Neural cell (in vitro differentiated cells): ENCODE measurements at regions not wholly inside any gene's neighbourhood (a gene's known extent, or its start where the extent isn't known, plus 50 kb on each side); places are given as distances from the start of the nearest gene placed in this dataset.

Source experiments
- H2AFZ ChIP-seq: fragments of 200-600, 300-800 bp; sonication (generic), shearing (Covaris generic); 2 replicates; pipeline ENCODE4 v1.6.0; 2014; ENCODE audit warnings: low read depth, mild to moderate bottlenecking, antibody characterized with exemption, low read length, moderate library complexity
- H3F3A ChIP-seq: fragments of 200-600 bp; shearing (Covaris generic); 2 replicates; pipeline ENCODE4 v1.6.1; 2016; ENCODE audit warnings: mild to moderate bottlenecking, moderate library complexity, mixed read lengths, antibody characterized with exemption, low read length; ENCODE audit not compliant: insufficient read depth, poor library complexity, severe bottlenecking
- H3K27ac ChIP-seq: fragments of 200-600, 300-800 bp; sonication (generic), shearing (Covaris generic); 2 replicates; pipeline ENCODE4 v1.5.1; 2014; ENCODE audit warnings: mild to moderate bottlenecking, low read length, moderate library complexity
- H3K27me3 ChIP-seq: fragments of 300-800, 200-600 bp; sonication (generic), shearing (Covaris generic); 2 replicates; pipeline ENCODE4 v1.6.0; 2014; ENCODE audit warnings: mild to moderate bottlenecking, low read depth, low read length, moderate library complexity; ENCODE audit not compliant: insufficient read depth
- H3K36me3 ChIP-seq: fragments of 300-800, 200-600 bp; sonication (generic), shearing (Covaris generic); 2 replicates; pipeline ENCODE4 v1.5.1; 2014; ENCODE audit warnings: mild to moderate bottlenecking, antibody characterized with exemption, low read length, moderate library complexity; ENCODE audit not compliant: insufficient read depth
- H3K4me2 ChIP-seq: fragments of 300-800, 200-600 bp; sonication (generic), shearing (Covaris generic); 2 replicates; pipeline ENCODE4 v1.6.0; 2014; ENCODE audit warnings: mild to moderate bottlenecking, low read length
- H3K4me3 ChIP-seq: fragments of 300-800, 200-600 bp; sonication (generic), shearing (Covaris generic); 2 replicates; pipeline ENCODE4 v1.5.1; 2014; ENCODE audit warnings: mild to moderate bottlenecking, low read length, moderate library complexity
- H3K79me2 ChIP-seq: fragments of 200-600 bp; shearing (Covaris generic); replicated peaks from 2 replicates; pipeline ENCODE4 v1.6.0; 2014; ENCODE audit warnings: mild to moderate bottlenecking, low read length, moderate library complexity; ENCODE audit not compliant: insufficient read depth
- H3K9ac ChIP-seq: fragments of 300-800, 200-600 bp; sonication (generic), shearing (Covaris generic); 2 replicates; pipeline ENCODE4 v1.6.1; 2016; ENCODE audit warnings: mild to moderate bottlenecking, low read length, mixed read lengths
- H3K9me2 ChIP-seq: fragments of 200-600 bp; shearing (Covaris generic); 2 replicates; pipeline ENCODE4 v1.6.1; 2016; ENCODE audit warnings: mild to moderate bottlenecking, low read length, mixed read lengths; ENCODE audit not compliant: insufficient read depth
- H3K9me3 ChIP-seq: fragments of 200-600, 300-800 bp; sonication (generic), shearing (Covaris generic); 2 replicates; pipeline ENCODE4 v1.6.1; 2016; ENCODE audit warnings: mild to moderate bottlenecking, mixed run types, low read length, moderate library complexity, mixed read lengths
- H4K20me1 ChIP-seq: fragments of 200-600 bp; shearing (Covaris generic); 2 replicates; pipeline ENCODE4 v1.6.1; 2016; ENCODE audit warnings: mild to moderate bottlenecking, mixed run types; ENCODE audit not compliant: insufficient read depth
- EP300 ChIP-seq: fragments of 450-650 bp; conservative IDR thresholded peaks from 2 replicates; pipeline ENCODE4 v1.6.1; 2014; ENCODE audit warnings: antibody characterized with exemption, mild to moderate bottlenecking, moderate library complexity; ENCODE audit not compliant: poor library complexity, severe bottlenecking
- EZH2 ChIP-seq: fragments of 200-600, 300-800 bp; shearing (Covaris generic), sonication (generic); IDR thresholded peaks from 2 replicates; pipeline ENCODE4 v1.6.1; 2014; ENCODE audit warnings: antibody characterized with exemption, low read length, borderline replicate concordance, mild to moderate bottlenecking; ENCODE audit not compliant: insufficient read depth, poor library complexity, severe bottlenecking
- MXI1 ChIP-seq: fragments of 450-650 bp; conservative IDR thresholded peaks from 2 replicates; pipeline ENCODE4 v1.6.1; 2014; ENCODE audit warnings: antibody characterized with exemption, mild to moderate bottlenecking; ENCODE audit not compliant: poor library complexity, severe bottlenecking
- POLR2AphosphoS5 ChIP-seq: IDR thresholded peaks from 2 replicates; pipeline ENCODE4 v1.6.1; 2012
- RAD21 ChIP-seq: fragments of 450-650 bp; conservative IDR thresholded peaks from 2 replicates; pipeline ENCODE4 v1.6.1; 2014; ENCODE audit warnings: antibody characterized with exemption, mild to moderate bottlenecking, moderate library complexity
- SMC3 ChIP-seq: fragments of 450-650 bp; conservative IDR thresholded peaks from 2 replicates; pipeline ENCODE4 v1.6.1; 2014; ENCODE audit warnings: antibody characterized with exemption, mild to moderate bottlenecking, moderate library complexity; ENCODE audit not compliant: poor library complexity
- TAF1 ChIP-seq: IDR thresholded peaks from 2 replicates; pipeline ENCODE4 v1.6.1; 2012; ENCODE audit warnings: low read depth
- TF ChIP-seq, protein P1 (sequence below): fragments of 450-650 bp; IDR thresholded peaks from 2 replicates; pipeline ENCODE4 v1.5.1; 2014; ENCODE audit warnings: antibody characterized with exemption, mild to moderate bottlenecking, moderate library complexity; ENCODE audit not compliant: poor library complexity, severe bottlenecking
- TF ChIP-seq, protein P2 (sequence below): IDR thresholded peaks from 2 replicates; pipeline ENCODE4 v1.6.1; 2012; ENCODE audit warnings: borderline replicate concordance

- no peaks in the 10 kb centered on the region for H3K27me3 ChIP-seq
- TF ChIP-seq EZH2 = no peak
- TF ChIP-seq, protein P1, sequence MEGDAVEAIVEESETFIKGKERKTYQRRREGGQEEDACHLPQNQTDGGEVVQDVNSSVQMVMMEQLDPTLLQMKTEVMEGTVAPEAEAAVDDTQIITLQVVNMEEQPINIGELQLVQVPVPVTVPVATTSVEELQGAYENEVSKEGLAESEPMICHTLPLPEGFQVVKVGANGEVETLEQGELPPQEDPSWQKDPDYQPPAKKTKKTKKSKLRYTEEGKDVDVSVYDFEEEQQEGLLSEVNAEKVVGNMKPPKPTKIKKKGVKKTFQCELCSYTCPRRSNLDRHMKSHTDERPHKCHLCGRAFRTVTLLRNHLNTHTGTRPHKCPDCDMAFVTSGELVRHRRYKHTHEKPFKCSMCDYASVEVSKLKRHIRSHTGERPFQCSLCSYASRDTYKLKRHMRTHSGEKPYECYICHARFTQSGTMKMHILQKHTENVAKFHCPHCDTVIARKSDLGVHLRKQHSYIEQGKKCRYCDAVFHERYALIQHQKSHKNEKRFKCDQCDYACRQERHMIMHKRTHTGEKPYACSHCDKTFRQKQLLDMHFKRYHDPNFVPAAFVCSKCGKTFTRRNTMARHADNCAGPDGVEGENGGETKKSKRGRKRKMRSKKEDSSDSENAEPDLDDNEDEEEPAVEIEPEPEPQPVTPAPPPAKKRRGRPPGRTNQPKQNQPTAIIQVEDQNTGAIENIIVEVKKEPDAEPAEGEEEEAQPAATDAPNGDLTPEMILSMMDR = peak; percentile 40
- TF ChIP-seq MXI1 = no peak
- TF ChIP-seq POLR2AphosphoS5 = peak; percentile 48
- TF ChIP-seq SMC3 = no peak
- TF ChIP-seq, protein P2, sequence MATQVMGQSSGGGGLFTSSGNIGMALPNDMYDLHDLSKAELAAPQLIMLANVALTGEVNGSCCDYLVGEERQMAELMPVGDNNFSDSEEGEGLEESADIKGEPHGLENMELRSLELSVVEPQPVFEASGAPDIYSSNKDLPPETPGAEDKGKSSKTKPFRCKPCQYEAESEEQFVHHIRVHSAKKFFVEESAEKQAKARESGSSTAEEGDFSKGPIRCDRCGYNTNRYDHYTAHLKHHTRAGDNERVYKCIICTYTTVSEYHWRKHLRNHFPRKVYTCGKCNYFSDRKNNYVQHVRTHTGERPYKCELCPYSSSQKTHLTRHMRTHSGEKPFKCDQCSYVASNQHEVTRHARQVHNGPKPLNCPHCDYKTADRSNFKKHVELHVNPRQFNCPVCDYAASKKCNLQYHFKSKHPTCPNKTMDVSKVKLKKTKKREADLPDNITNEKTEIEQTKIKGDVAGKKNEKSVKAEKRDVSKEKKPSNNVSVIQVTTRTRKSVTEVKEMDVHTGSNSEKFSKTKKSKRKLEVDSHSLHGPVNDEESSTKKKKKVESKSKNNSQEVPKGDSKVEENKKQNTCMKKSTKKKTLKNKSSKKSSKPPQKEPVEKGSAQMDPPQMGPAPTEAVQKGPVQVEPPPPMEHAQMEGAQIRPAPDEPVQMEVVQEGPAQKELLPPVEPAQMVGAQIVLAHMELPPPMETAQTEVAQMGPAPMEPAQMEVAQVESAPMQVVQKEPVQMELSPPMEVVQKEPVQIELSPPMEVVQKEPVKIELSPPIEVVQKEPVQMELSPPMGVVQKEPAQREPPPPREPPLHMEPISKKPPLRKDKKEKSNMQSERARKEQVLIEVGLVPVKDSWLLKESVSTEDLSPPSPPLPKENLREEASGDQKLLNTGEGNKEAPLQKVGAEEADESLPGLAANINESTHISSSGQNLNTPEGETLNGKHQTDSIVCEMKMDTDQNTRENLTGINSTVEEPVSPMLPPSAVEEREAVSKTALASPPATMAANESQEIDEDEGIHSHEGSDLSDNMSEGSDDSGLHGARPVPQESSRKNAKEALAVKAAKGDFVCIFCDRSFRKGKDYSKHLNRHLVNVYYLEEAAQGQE = no peak
- TF ChIP-seq RAD21 = no peak
- TF ChIP-seq EP300 = peak; percentile 92
- no peak for TF ChIP-seq TAF1
- H4K20me1 ChIP-seq = no peaks in the 10 kb centered on the region
- H3K4me3 ChIP-seq = no peak overlapping the region
- H3K9me3 ChIP-seq = no peaks in the 10 kb centered on the region
- no peaks in the 10 kb centered on the region for H3K9me2 ChIP-seq
- H3F3A ChIP-seq = no peaks in the 10 kb centered on the region
- no peaks in the 10 kb centered on the region for H3K36me3 ChIP-seq
- no peak overlapping the region for H3K27ac ChIP-seq
- no peaks in the 10 kb centered on the region for H3K79me2 ChIP-seq
- H3K9ac ChIP-seq = no peak overlapping the region
- no peak overlapping the region for H2AFZ ChIP-seq
- no peak overlapping the region for H3K4me2 ChIP-seq
These were observed 322.8 kb upstream of the NAALADL2 start for GRCh38 chr3:174536319-174536718.

GRCh38 chr3:174538151-174538550 is 321.0 kb upstream of the NAALADL2 start:
- TF ChIP-seq POLR2AphosphoS5 (no peak), RAD21 (no peak), TAF1 (no peak), EP300 (no peak), MXI1 (no peak), EZH2 (no peak), SMC3 (no peak)
- TF ChIP-seq, protein P2 = no peak
- TF ChIP-seq, protein P1 = no peak
- Histone ChIP-seq H3K36me3 (no peaks in the 10 kb centered on the region), H4K20me1 (no peaks in the 10 kb centered on the region), H3K27me3 (no peaks in the 10 kb centered on the region), H3K9ac (no peak overlapping the region), H3F3A (no peaks in the 10 kb centered on the region), H3K9me2 (no peaks in the 10 kb centered on the region), H3K79me2 (no peaks in the 10 kb centered on the region), H2AFZ (no peak overlapping the region), H3K9me3 (no peaks in the 10 kb centered on the region), H3K4me2 (no peak overlapping the region), H3K27ac (no peak overlapping the region), H3K4me3 (no peak overlapping the region)
